DMS 273 treated with DMSO at 0.1 percent for 48 hours (cell line): ENCODE measurements at regions not wholly inside any gene's neighbourhood (a gene's known extent, or its start where the extent isn't known, plus 50 kb on each side); places are given as distances from the start of the nearest gene placed in this dataset.
"Not testable (repeated sequence)": the region's sequence is repeated elsewhere in the genome, so short reads cannot be mapped to it uniquely, and the experiment has no call there.

ENCODE experiments used
- DNase-seq: peaks from one replicate; lab custom pipeline; 2025; lab: John Stamatoyannopoulos, UW

- no peak for DNase-seq
Observed at GRCh38 chr1:73056826-73057225, 774.5 kb upstream of the NEGR1 start.

GRCh38 chr1:73044241-73045036 lies 762.1 kb upstream of the NEGR1 start:
- no peak for DNase-seq

GRCh38 chr1:73042403-73042802 lies 760.1 kb upstream of the NEGR1 start:
- DNase-seq = no peak

- DNase-seq = no peak
Observed at GRCh38 chr1:73040811-73041210, 758.5 kb upstream of the NEGR1 start.

GRCh38 chr1:73034271-73034670 lies 751.9 kb upstream of the NEGR1 start:
- no peak for DNase-seq

GRCh38 chr1:73033640-73034039 lies 751.3 kb upstream of the NEGR1 start:
- no peak for DNase-seq

GRCh38 chr1:73029571-73029970 lies 747.2 kb upstream of the NEGR1 start:
- DNase-seq = no peak

- no peak for DNase-seq
Observed at GRCh38 chr1:73026114-73026513, 743.8 kb upstream of the NEGR1 start.

GRCh38 chr1:73009938-73010337 lies 727.6 kb upstream of the NEGR1 start:
- no peak for DNase-seq

- DNase-seq = no peak
Observed at GRCh38 chr1:73009311-73009710, 727.0 kb upstream of the NEGR1 start.

GRCh38 chr1:72997624-72998023 lies 715.3 kb upstream of the NEGR1 start:
- no peak for DNase-seq

- DNase-seq = no peak
Observed at GRCh38 chr1:72997041-72997440, 714.7 kb upstream of the NEGR1 start.

GRCh38 chr1:72987871-72988270 lies 705.5 kb upstream of the NEGR1 start:
- DNase-seq = not testable (repeated sequence)

GRCh38 chr1:72986591-72987290 lies 704.4 kb upstream of the NEGR1 start:
- DNase-seq = no peak

GRCh38 chr1:72985024-72985423 lies 702.7 kb upstream of the NEGR1 start:
- DNase-seq = not testable (repeated sequence)

- not testable (repeated sequence) for DNase-seq
Observed at GRCh38 chr1:72983011-72983410, 700.7 kb upstream of the NEGR1 start.

GRCh38 chr1:72969461-72969860 lies 687.1 kb upstream of the NEGR1 start:
- DNase-seq = no peak

- DNase-seq = no peak
Observed at GRCh38 chr1:72954943-72955342, 672.6 kb upstream of the NEGR1 start.

- not testable (repeated sequence) for DNase-seq
Observed at GRCh38 chr1:72950900-72951299, 668.6 kb upstream of the NEGR1 start.

- DNase-seq = no peak
Observed at GRCh38 chr1:72946903-72947499, 664.7 kb upstream of the NEGR1 start.

- no peak for DNase-seq
Observed at GRCh38 chr1:72942008-72942407, 659.7 kb upstream of the NEGR1 start.

GRCh38 chr1:72938408-72938807 lies 656.1 kb upstream of the NEGR1 start:
- no peak for DNase-seq

- no peak for DNase-seq
Observed at GRCh38 chr1:72937905-72938304, 655.6 kb upstream of the NEGR1 start.
